Type B pancreatic cell (in vitro differentiated cells): ENCODE measurements at regions not wholly inside any gene's neighbourhood (a gene's known extent, or its start where the extent isn't known, plus 50 kb on each side); places are given as distances from the start of the nearest gene placed in this dataset.

Experiments
- DNase-seq: peaks from one replicate; pipeline ENCODE4 v3.0.0; 2021; ENCODE audit warnings: mixed read lengths; ENCODE audit not compliant: unreplicated experiment; ENCODE audit errors: extremely low spot score
- H3K27ac Mint-ChIP-seq: 2 replicates; pipeline ENCODE4 v1.8.0; 2021; ENCODE audit warnings: mild to moderate bottlenecking, mixed read lengths
- H3K27me3 Mint-ChIP-seq: 2 replicates; pipeline ENCODE4 v1.8.0; 2021; ENCODE audit warnings: mixed read lengths
- H3K36me3 Mint-ChIP-seq: 2 replicates; pipeline ENCODE4 v1.8.0; 2021; ENCODE audit warnings: mixed read lengths
- H3K4me1 Mint-ChIP-seq: one replicate; pipeline ENCODE4 v1.8.0; 2021; ENCODE audit warnings: mixed read lengths; ENCODE audit not compliant: unreplicated experiment
- H3K4me3 Mint-ChIP-seq: 2 replicates; pipeline ENCODE4 v1.8.0; 2021; ENCODE audit warnings: mild to moderate bottlenecking, mixed read lengths
- H3K9me3 Mint-ChIP-seq: 2 replicates; pipeline ENCODE4 v1.8.0; 2021; ENCODE audit warnings: mixed read lengths
- TF ChIP-seq, protein P1 (sequence below): fragments of 200-600 bp; sonication (generic); conservative IDR thresholded peaks from 2 replicates; pipeline ENCODE4 v1.5.0; 2021; ENCODE audit warnings: antibody characterized with exemption, mild to moderate bottlenecking

DNA sequence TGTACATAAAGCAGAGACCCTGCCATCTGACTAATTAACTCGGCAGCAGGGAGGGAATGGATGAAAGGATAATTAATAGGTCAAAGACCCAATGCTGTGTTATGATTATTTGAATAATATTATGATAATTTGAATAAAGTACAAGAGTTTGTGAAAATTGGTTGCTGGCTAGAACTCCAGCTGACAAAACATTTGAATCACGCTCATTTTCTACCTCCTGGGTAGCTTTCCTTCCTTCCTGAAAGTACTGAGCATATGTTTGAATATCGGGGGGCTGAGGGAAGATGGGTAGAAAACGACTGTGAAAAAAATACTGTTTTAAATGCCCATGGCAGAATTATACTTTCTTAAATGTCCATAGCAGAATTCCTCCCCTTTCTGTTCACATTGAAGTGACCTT lies 243.6 kb upstream of the RBMS1 start:
- Mint-ChIP-seq H3K9me3 (peaks cover 15% of the 10 kb centered on the region), H3K36me3 (no peaks in the 10 kb centered on the region), H3K4me1 (peaks cover 18% of the 10 kb centered on the region), H3K4me3 (no peak overlapping the region), H3K27ac (no peak overlapping the region), H3K27me3 (no peaks in the 10 kb centered on the region)
- DNase-seq, result no peak
- TF ChIP-seq, protein P1, sequence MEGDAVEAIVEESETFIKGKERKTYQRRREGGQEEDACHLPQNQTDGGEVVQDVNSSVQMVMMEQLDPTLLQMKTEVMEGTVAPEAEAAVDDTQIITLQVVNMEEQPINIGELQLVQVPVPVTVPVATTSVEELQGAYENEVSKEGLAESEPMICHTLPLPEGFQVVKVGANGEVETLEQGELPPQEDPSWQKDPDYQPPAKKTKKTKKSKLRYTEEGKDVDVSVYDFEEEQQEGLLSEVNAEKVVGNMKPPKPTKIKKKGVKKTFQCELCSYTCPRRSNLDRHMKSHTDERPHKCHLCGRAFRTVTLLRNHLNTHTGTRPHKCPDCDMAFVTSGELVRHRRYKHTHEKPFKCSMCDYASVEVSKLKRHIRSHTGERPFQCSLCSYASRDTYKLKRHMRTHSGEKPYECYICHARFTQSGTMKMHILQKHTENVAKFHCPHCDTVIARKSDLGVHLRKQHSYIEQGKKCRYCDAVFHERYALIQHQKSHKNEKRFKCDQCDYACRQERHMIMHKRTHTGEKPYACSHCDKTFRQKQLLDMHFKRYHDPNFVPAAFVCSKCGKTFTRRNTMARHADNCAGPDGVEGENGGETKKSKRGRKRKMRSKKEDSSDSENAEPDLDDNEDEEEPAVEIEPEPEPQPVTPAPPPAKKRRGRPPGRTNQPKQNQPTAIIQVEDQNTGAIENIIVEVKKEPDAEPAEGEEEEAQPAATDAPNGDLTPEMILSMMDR, result no peak

DNA sequence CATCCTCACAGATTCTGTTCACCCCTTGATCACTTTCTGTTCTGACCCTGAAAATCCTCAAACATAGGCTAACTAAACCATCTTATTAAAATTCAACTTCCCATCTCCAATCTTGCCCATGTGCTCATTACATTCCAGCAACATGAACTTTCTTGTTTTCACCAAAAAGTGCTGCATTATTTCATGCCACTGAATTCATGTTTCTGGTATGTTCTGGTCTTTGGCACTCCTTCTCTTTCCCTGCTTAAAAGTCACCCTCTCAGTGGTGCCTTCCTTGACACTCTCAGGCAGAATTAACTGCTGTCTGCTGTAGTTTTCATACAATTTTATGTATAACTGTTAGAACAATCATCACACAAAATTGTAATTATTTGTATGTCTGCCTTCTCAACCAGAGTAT lies 247.7 kb upstream of the RBMS1 start:
- H3K9me3 Mint-ChIP-seq, result peaks cover 3% of the 10 kb centered on the region
- TF ChIP-seq, protein P1, result no peak
- H3K4me1 Mint-ChIP-seq, result peaks cover 13% of the 10 kb centered on the region
- H3K27ac Mint-ChIP-seq, result no peak overlapping the region
- H3K36me3 Mint-ChIP-seq, result no peaks in the 10 kb centered on the region
- H3K27me3 Mint-ChIP-seq, result no peaks in the 10 kb centered on the region
- H3K4me3 Mint-ChIP-seq, result no peak overlapping the region
- DNase-seq, result no peak

DNA sequence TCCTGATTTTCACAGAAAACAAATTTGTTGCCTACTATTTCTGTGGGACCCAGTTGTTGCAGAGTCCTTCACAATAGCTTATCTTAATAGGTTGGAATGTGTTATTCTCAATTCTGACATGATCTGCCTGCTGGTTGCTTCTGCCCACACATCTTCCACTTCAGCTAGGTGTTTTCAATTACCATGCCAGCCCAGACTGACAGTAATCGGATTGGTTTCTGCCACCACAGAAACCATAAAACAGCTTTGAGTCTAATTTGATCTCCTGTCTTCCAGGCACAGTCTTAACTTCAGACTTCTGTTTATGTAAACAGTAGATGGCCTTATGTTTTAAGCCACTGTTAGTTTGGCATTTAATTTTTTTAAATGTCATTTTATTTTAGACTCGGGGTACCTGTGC lies 248.2 kb upstream of the RBMS1 start:
- no peaks in the 10 kb centered on the region for H3K27me3 Mint-ChIP-seq
- no peaks in the 10 kb centered on the region for H3K36me3 Mint-ChIP-seq
- peaks cover 3% of the 10 kb centered on the region for H3K9me3 Mint-ChIP-seq
- DNase-seq, result no peak
- H3K27ac Mint-ChIP-seq, result no peak overlapping the region
- peaks cover 7% of the 10 kb centered on the region for H3K4me1 Mint-ChIP-seq
- TF ChIP-seq, protein P1, result no peak
- H3K4me3 Mint-ChIP-seq, result no peak overlapping the region

DNA sequence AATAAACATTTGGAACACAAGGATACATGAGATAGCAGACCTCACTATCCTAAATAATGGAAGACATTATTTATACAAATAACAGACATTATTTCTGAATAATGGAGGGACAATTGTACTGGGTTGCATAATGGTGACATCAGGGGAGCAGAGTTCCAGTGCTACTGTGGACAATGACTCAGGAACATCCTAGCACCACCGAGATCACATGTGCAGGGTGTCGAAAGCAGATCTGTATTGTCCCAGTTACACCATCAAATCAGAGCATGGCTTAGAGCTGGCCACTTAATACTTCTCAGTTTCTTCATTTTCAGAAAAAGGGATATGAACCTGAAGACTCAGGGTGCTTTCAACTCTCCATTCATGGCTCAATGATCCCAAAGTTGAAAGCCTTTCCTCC lies 249.1 kb upstream of the RBMS1 start:
- no peaks in the 10 kb centered on the region for H3K27me3 Mint-ChIP-seq
- no peak overlapping the region for H3K4me3 Mint-ChIP-seq
- DNase-seq, result no peak
- H3K27ac Mint-ChIP-seq, result no peak overlapping the region
- TF ChIP-seq, protein P1, result no peak
- H3K4me1 Mint-ChIP-seq, result peaks cover under 1% of the 10 kb centered on the region
- H3K9me3 Mint-ChIP-seq, result peaks cover 4% of the 10 kb centered on the region
- no peaks in the 10 kb centered on the region for H3K36me3 Mint-ChIP-seq

DNA sequence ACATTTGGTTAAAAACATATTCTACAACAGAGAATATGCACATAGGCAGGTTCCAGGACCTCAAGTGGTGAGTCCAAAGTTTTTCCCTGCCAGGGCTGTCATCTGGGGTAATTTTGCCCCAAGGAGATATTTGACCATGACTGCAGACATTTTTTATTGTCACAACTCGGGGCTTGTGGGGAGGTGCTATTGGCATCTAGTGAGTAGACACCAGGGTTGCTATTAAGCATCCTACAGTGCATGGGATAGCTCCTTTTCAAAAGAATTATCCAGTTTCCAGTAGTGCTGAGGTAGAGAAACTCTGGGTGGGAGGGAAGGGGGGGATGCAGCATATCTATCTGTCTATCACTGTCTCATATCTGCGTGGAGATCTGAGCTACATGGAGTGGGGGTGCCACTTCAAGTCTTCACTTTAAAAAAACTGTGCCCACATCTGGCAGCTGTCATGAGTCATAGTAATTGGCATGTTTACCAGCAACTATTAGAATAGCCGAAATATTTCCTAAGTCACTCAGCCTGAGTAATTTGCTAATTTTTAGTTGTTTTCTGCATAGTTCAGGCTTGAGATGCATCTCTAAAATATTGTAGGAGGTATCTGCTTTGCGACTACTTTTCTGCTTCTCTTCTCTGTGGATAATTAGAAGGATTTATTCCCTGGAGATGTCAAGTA lies 254.0 kb upstream of the RBMS1 start:
- peaks cover 4% of the 10 kb centered on the region for H3K9me3 Mint-ChIP-seq
- H3K4me3 Mint-ChIP-seq, result no peak overlapping the region
- H3K4me1 Mint-ChIP-seq, result peaks cover 13% of the 10 kb centered on the region
- no peak for DNase-seq
- H3K27ac Mint-ChIP-seq, result no peak overlapping the region
- no peaks in the 10 kb centered on the region for H3K36me3 Mint-ChIP-seq
- H3K27me3 Mint-ChIP-seq, result no peaks in the 10 kb centered on the region
- TF ChIP-seq, protein P1, result no peak
